ENCODE measurements at regions not wholly inside any gene's neighbourhood (a gene's known extent, or its start where the extent isn't known, plus 50 kb on each side); places are given as distances from the start of the nearest gene placed in this dataset.

DNA sequence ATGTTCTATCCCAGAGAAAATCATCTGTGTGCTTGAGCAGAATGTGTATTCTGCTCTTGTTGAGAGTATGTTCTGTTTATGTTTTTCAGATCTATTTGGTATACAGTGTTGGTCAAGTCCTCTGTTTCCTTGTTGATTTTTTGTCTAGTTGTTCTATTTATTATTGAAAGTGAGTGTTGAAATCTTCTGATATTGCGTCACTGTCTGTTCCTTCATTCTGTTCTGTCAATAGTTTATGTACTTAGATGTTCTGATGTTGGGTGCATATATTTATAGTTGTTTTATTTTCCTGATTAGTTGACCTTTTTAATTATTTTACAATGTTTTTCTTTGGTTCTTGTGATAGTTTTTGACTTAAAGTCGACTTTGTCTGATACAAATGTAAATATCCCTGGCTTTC lies 458.7 kb upstream of the HSF2 start:
- TF ChIP-seq, protein P1, sequence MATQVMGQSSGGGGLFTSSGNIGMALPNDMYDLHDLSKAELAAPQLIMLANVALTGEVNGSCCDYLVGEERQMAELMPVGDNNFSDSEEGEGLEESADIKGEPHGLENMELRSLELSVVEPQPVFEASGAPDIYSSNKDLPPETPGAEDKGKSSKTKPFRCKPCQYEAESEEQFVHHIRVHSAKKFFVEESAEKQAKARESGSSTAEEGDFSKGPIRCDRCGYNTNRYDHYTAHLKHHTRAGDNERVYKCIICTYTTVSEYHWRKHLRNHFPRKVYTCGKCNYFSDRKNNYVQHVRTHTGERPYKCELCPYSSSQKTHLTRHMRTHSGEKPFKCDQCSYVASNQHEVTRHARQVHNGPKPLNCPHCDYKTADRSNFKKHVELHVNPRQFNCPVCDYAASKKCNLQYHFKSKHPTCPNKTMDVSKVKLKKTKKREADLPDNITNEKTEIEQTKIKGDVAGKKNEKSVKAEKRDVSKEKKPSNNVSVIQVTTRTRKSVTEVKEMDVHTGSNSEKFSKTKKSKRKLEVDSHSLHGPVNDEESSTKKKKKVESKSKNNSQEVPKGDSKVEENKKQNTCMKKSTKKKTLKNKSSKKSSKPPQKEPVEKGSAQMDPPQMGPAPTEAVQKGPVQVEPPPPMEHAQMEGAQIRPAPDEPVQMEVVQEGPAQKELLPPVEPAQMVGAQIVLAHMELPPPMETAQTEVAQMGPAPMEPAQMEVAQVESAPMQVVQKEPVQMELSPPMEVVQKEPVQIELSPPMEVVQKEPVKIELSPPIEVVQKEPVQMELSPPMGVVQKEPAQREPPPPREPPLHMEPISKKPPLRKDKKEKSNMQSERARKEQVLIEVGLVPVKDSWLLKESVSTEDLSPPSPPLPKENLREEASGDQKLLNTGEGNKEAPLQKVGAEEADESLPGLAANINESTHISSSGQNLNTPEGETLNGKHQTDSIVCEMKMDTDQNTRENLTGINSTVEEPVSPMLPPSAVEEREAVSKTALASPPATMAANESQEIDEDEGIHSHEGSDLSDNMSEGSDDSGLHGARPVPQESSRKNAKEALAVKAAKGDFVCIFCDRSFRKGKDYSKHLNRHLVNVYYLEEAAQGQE (IDR thresholded peaks at IDR 0.05; ENCODE audit: insufficient read depth in 1 of 2, low read depth in 2 of 2, low read length in 2 of 2) = no peak
- TF ChIP-seq FOXP2 (optimal IDR thresholded peaks at IDR 0.05; ENCODE audit: borderline replicate concordance, extremely low read depth, extremely low read length, insufficient read depth) (no peak), SIN3A (IDR thresholded peaks at IDR 0.05; ENCODE audit: borderline replicate concordance, insufficient read depth, low read length) (no peak), TAF1 (IDR thresholded peaks at IDR 0.05; ENCODE audit: borderline replicate concordance, insufficient read depth, low read length) (no peak), POLR2AphosphoS5 (IDR thresholded peaks at IDR 0.05; ENCODE audit: low read depth, low read length) (no peak)

- no peak for TF ChIP-seq POLR2AphosphoS5 (IDR thresholded peaks at IDR 0.05; ENCODE audit: low read depth, low read length)
- TF ChIP-seq, protein P1 (IDR thresholded peaks at IDR 0.05; ENCODE audit: insufficient read depth in 1 of 2, low read depth in 2 of 2, low read length in 2 of 2) = no peak
- no peak for TF ChIP-seq SIN3A (IDR thresholded peaks at IDR 0.05; ENCODE audit: borderline replicate concordance, insufficient read depth, low read length)
- no peak for TF ChIP-seq FOXP2 (optimal IDR thresholded peaks at IDR 0.05; ENCODE audit: borderline replicate concordance, extremely low read depth, extremely low read length, insufficient read depth)
- no peak for TF ChIP-seq TAF1 (IDR thresholded peaks at IDR 0.05; ENCODE audit: borderline replicate concordance, insufficient read depth, low read length)
Observed at GRCh38 chr6:121944354-121944753, 455.1 kb upstream of the HSF2 start.

GRCh38 chr6:121951123-121951522 lies 448.3 kb upstream of the HSF2 start:
- TF ChIP-seq TAF1 (IDR thresholded peaks at IDR 0.05; ENCODE audit: borderline replicate concordance, insufficient read depth, low read length) = no peak
- no peak for TF ChIP-seq FOXP2 (optimal IDR thresholded peaks at IDR 0.05; ENCODE audit: borderline replicate concordance, extremely low read depth, extremely low read length, insufficient read depth)
- TF ChIP-seq, protein P1 (IDR thresholded peaks at IDR 0.05; ENCODE audit: insufficient read depth in 1 of 2, low read depth in 2 of 2, low read length in 2 of 2) = no peak
- no peak for TF ChIP-seq POLR2AphosphoS5 (IDR thresholded peaks at IDR 0.05; ENCODE audit: low read depth, low read length)
- no peak for TF ChIP-seq SIN3A (IDR thresholded peaks at IDR 0.05; ENCODE audit: borderline replicate concordance, insufficient read depth, low read length)

- TF ChIP-seq, protein P1 (IDR thresholded peaks at IDR 0.05; ENCODE audit: insufficient read depth in 1 of 2, low read depth in 2 of 2, low read length in 2 of 2) = no peak
- TF ChIP-seq SIN3A (IDR thresholded peaks at IDR 0.05; ENCODE audit: borderline replicate concordance, insufficient read depth, low read length) = no peak
- TF ChIP-seq FOXP2 (optimal IDR thresholded peaks at IDR 0.05; ENCODE audit: borderline replicate concordance, extremely low read depth, extremely low read length, insufficient read depth) = no peak
- no peak for TF ChIP-seq TAF1 (IDR thresholded peaks at IDR 0.05; ENCODE audit: borderline replicate concordance, insufficient read depth, low read length)
- no peak for TF ChIP-seq POLR2AphosphoS5 (IDR thresholded peaks at IDR 0.05; ENCODE audit: low read depth, low read length)
Observed at GRCh38 chr6:121951918-121952379, 447.5 kb upstream of the HSF2 start.

DNA sequence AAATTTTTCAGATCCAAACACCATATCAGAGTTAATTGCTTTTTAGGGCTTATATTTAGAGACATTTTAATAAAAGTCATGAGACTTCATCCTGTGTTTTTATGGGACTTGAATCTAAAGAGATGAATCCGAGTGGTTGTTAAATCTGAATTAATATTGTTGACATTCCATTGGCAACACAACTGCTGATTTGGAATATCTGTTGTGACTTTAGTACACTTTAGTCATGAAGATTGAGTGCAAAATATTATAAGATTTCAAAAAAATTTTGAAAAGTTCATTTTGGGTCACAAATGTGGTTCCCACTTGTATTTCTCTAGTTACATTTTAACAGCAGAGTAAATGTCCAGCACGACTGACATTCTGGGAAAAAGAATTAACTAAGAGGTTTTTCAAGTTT lies 442.7 kb upstream of the HSF2 start:
- TF ChIP-seq FOXP2 (optimal IDR thresholded peaks at IDR 0.05; ENCODE audit: borderline replicate concordance, extremely low read depth, extremely low read length, insufficient read depth) (no peak), SIN3A (IDR thresholded peaks at IDR 0.05; ENCODE audit: borderline replicate concordance, insufficient read depth, low read length) (no peak), POLR2AphosphoS5 (IDR thresholded peaks at IDR 0.05; ENCODE audit: low read depth, low read length) (no peak), TAF1 (IDR thresholded peaks at IDR 0.05; ENCODE audit: borderline replicate concordance, insufficient read depth, low read length) (no peak)
- TF ChIP-seq, protein P1 (IDR thresholded peaks at IDR 0.05; ENCODE audit: insufficient read depth in 1 of 2, low read depth in 2 of 2, low read length in 2 of 2) = no peak

Measured in PFSK-1 (cell line).